ENCODE measurements at regions not wholly inside any gene's neighbourhood (a gene's known extent, or its start where the extent isn't known, plus 50 kb on each side); places are given as distances from the start of the nearest gene placed in this dataset.

GRCh38 chr10:2734603-2735002 lies 332.7 kb upstream of the PFKP start:
- TF ChIP-seq CTCF (IDR thresholded peaks at IDR 0.05) = no peak
- no peak for TF ChIP-seq POLR2A (IDR thresholded peaks at IDR 0.05)

Measured in right lobe of liver (tissue), 4 donors.